ENCODE measurements at regions not wholly inside any gene's neighbourhood (a gene's known extent, or its start where the extent isn't known, plus 50 kb on each side); places are given as distances from the start of the nearest gene placed in this dataset.
"Not testable (repeated sequence)": the region's sequence is repeated elsewhere in the genome, so short reads cannot be mapped to it uniquely, and the experiment has no call there.

DNA sequence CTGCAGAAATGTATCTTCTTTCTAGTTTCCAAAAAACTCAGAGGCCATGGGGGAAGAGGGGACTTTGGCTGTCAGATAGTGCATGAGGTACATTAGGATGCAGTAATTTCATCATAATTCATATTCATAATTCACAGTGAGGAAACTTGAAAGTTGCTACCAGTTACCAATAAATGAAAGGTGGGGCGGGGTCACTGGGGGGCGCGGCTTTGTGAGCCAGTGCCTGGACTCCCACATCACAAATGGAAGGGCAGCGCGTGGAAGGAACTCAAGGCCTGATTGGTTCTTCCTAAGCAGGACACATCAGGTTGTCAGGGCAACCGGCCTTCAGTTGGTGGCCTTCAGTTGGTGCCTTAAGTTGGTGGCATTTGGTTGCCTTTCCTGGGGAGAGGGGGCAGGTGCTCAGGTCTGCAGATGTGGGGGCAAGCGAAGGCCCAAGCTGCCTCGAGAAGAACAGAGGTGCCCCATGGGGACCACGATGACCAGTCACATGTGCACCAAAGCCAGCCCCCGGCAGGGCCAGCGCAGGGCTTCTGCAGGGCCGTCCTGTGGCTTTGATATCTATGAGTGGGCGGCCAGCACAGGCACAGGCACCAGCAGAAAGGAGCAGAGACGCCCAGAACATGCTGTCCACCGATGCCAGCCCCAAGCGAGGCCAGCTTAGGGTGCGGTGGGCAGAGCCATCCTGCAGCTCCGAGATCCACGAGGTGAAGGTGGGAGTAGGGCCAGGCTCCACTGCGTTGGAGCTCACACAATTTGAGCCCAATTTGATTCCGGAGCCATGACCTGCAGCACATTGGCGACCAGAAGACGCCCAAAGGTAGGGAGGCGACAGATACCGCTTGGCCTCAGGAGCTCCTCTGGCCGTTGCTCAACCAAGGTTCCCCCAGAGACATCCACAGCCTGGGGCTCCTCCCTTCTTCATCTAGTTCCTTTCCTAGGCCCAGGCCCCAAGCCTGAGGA lies 3248.2 kb upstream of the OR11H1 start:
- H3K4me2 ChIP-seq (ENCODE audit: low read length); H3K4me3 ChIP-seq (ENCODE audit: low read length); H3K36me3 ChIP-seq (ENCODE audit: control insufficient read depth, low read length); H3K9me2 ChIP-seq (replicated peaks; ENCODE audit: control insufficient read depth, low read length); H3K4me1 ChIP-seq (ENCODE audit: control insufficient read depth, low read length); H3K79me2 ChIP-seq (ENCODE audit: control insufficient read depth, low read length); H3K27me3 ChIP-seq (ENCODE audit: control insufficient read depth, low read length); H3K9me3 ChIP-seq (ENCODE audit: control insufficient read depth, insufficient read depth, low read length); H3F3A ChIP-seq (ENCODE audit: control insufficient read depth, insufficient read depth); H4K20me1 ChIP-seq (ENCODE audit: control insufficient read depth, insufficient read depth, low read depth, low read length); H3K27ac ChIP-seq (ENCODE audit: low read depth, low read length): not testable (repeated sequence)

DNA sequence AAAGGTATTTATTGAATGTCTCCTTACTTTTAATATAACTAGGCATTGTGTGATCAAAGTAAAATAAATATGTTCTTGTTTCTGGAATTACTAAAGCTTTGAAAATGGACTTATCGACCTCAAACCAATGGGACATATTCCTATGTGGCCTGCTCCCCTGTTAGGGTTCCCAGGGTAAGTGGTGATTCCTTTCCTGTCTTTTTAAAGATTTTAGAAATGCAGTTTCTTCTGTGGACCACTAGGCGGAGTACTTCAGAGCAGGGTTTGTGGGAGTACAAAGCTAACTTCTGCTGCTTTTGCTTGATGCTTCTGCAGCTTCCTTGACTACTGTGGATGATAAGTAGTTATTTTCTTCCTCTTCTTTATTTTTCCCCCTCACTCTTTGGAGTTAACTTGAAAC lies 3243.3 kb upstream of the OR11H1 start:
- H3F3A ChIP-seq (ENCODE audit: control insufficient read depth, insufficient read depth); H3K9me2 ChIP-seq (replicated peaks; ENCODE audit: control insufficient read depth, low read length); H3K4me2 ChIP-seq (ENCODE audit: low read length); H3K4me1 ChIP-seq (ENCODE audit: control insufficient read depth, low read length); H3K4me3 ChIP-seq (ENCODE audit: low read length); H3K9me3 ChIP-seq (ENCODE audit: control insufficient read depth, insufficient read depth, low read length); H3K79me2 ChIP-seq (ENCODE audit: control insufficient read depth, low read length); H4K20me1 ChIP-seq (ENCODE audit: control insufficient read depth, insufficient read depth, low read depth, low read length); H3K27ac ChIP-seq (ENCODE audit: low read depth, low read length); H3K27me3 ChIP-seq (ENCODE audit: control insufficient read depth, low read length); H3K36me3 ChIP-seq (ENCODE audit: control insufficient read depth, low read length): not testable (repeated sequence)
- TF ChIP-seq, protein P1, sequence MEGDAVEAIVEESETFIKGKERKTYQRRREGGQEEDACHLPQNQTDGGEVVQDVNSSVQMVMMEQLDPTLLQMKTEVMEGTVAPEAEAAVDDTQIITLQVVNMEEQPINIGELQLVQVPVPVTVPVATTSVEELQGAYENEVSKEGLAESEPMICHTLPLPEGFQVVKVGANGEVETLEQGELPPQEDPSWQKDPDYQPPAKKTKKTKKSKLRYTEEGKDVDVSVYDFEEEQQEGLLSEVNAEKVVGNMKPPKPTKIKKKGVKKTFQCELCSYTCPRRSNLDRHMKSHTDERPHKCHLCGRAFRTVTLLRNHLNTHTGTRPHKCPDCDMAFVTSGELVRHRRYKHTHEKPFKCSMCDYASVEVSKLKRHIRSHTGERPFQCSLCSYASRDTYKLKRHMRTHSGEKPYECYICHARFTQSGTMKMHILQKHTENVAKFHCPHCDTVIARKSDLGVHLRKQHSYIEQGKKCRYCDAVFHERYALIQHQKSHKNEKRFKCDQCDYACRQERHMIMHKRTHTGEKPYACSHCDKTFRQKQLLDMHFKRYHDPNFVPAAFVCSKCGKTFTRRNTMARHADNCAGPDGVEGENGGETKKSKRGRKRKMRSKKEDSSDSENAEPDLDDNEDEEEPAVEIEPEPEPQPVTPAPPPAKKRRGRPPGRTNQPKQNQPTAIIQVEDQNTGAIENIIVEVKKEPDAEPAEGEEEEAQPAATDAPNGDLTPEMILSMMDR (IDR thresholded peaks at IDR 0.05; ENCODE audit: low read depth, low read length, poor library complexity, severe bottlenecking): peak; percentile 16

DNA sequence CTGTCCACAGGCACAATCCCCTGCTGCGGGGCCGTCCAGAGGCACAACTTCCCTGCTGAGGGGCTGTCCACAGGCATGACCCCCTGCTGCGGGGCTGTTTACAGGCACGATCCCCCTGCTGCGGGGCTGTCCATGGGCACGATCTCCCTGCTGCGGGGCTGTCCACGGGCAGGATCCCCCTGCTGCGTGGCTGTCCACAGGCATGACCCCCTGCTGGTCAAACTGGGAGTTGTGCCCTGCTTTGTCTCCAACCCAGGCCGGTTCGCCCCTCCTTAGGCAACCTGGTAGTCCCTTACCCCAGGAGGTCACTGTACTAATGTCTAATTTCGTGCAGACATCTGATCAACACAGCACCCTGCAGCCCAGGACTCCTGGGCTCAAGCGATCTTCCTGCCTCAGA lies 3230.6 kb upstream of the OR11H1 start:
- H3K27me3 ChIP-seq (ENCODE audit: control insufficient read depth, low read length); H3K36me3 ChIP-seq (ENCODE audit: control insufficient read depth, low read length); H3K4me2 ChIP-seq (ENCODE audit: low read length); H4K20me1 ChIP-seq (ENCODE audit: control insufficient read depth, insufficient read depth, low read depth, low read length); H3K4me3 ChIP-seq (ENCODE audit: low read length); H3K4me1 ChIP-seq (ENCODE audit: control insufficient read depth, low read length); H3K79me2 ChIP-seq (ENCODE audit: control insufficient read depth, low read length); H3K9me2 ChIP-seq (replicated peaks; ENCODE audit: control insufficient read depth, low read length); H3K27ac ChIP-seq (ENCODE audit: low read depth, low read length); H3F3A ChIP-seq (ENCODE audit: control insufficient read depth, insufficient read depth); H3K9me3 ChIP-seq (ENCODE audit: control insufficient read depth, insufficient read depth, low read length): not testable (repeated sequence)

Measured in DOHH2 (cell line).